B cell (primary cell): ENCODE measurements at regions not wholly inside any gene's neighbourhood (a gene's known extent, or its start where the extent isn't known, plus 50 kb on each side); places are given as distances from the start of the nearest gene placed in this dataset.

Source experiments
- CTCF ChIP-seq: fragments of 200-600 bp; IDR thresholded peaks from one replicate; pipeline ENCODE4 v1.8.0; 2022; ENCODE audit warnings: antibody characterized with exemption, mild to moderate bottlenecking
- EZH2 ChIP-seq: IDR thresholded peaks from 2 replicates; pipeline ENCODE4 v1.6.1; 2012; ENCODE audit warnings: borderline replicate concordance, low read depth, mild to moderate bottlenecking, moderate library complexity, low read length; ENCODE audit not compliant: insufficient read depth, poor library complexity, severe bottlenecking

- TF ChIP-seq CTCF = no peak
- TF ChIP-seq EZH2 = no peak
Measured at GRCh38 chr4:34010751-34011519, 2233.4 kb downstream of the ARAP2 start.
